PC-3 (cell line): ENCODE measurements at regions not wholly inside any gene's neighbourhood (a gene's known extent, or its start where the extent isn't known, plus 50 kb on each side); places are given as distances from the start of the nearest gene placed in this dataset.

Experiments
- CTCF ChIP-seq: fragments of 300-600 bp; sonication (generic); conservative IDR thresholded peaks from 2 replicates; pipeline ENCODE4 v1.5.1; 2017; ENCODE audit warnings: antibody characterized with exemption, low read depth, mild to moderate bottlenecking, low read length
- EZH2 ChIP-seq: fragments of 300-600 bp; sonication (generic); IDR thresholded peaks from one replicate; pipeline ENCODE4 v1.6.1; 2017; ENCODE audit warnings: antibody characterized with exemption, mild to moderate bottlenecking, low read length; ENCODE audit not compliant: unreplicated experiment
- EZH2phosphoT487 ChIP-seq: fragments of 300-600 bp; sonication (generic); IDR thresholded peaks from 2 replicates; pipeline ENCODE4 v1.6.1; 2018; ENCODE audit warnings: mild to moderate bottlenecking, antibody characterized with exemption, low read length, borderline replicate concordance

- TF ChIP-seq CTCF (no peak), EZH2phosphoT487 (no peak), EZH2 (no peak)
Measured at GRCh38 chrX:65407157-65407626, 127.4 kb downstream of the LAS1L start.
